Omental fat pad (tissue), 3 donors: ENCODE measurements at regions not wholly inside any gene's neighbourhood (a gene's known extent, or its start where the extent isn't known, plus 50 kb on each side); places are given as distances from the start of the nearest gene placed in this dataset.

Source experiments
- ATAC-seq: fragments of 150-250 bp; one replicate; pipeline ENCODE4 v1.9.1; 2016; ENCODE audit warnings: mild to moderate bottlenecking, moderate library complexity; ENCODE audit not compliant: low FRiP score
- DNase-seq: peaks from one replicate; pipeline ENCODE4 v3.0.0-alpha.2; 2019; ENCODE audit warnings: low spot score
- TF ChIP-seq, protein P1 (sequence below), 3 donors: fragments of 450-650 bp; IDR thresholded peaks; one replicate each; pipeline ENCODE4 v1.5.1; 2016 to 2017; ENCODE audit warnings: antibody characterized with exemption in 3 of 3, mild to moderate bottlenecking in 3 of 3, moderate library complexity in 2 of 3

DNA sequence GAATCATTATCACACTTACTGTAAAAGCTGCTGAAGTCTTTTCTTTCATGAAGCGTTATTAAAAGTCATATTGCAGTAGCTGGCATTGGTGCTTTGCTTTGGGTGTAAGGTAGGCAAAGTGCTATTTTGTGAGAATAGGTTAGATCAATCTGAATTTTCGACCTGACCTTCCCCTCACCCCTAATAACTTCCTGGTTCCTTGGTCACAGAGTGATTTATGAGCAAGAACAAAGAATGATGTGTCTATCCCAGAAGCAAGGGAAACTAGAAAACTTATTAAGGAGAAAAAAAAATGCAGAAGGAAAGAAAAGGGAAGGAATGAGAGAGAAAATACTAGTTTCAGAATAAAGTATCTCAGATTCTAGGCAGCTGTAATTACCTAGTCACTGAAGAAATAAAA lies 163.1 kb upstream of the MEIS1 start:
- TF ChIP-seq, protein P1, sequence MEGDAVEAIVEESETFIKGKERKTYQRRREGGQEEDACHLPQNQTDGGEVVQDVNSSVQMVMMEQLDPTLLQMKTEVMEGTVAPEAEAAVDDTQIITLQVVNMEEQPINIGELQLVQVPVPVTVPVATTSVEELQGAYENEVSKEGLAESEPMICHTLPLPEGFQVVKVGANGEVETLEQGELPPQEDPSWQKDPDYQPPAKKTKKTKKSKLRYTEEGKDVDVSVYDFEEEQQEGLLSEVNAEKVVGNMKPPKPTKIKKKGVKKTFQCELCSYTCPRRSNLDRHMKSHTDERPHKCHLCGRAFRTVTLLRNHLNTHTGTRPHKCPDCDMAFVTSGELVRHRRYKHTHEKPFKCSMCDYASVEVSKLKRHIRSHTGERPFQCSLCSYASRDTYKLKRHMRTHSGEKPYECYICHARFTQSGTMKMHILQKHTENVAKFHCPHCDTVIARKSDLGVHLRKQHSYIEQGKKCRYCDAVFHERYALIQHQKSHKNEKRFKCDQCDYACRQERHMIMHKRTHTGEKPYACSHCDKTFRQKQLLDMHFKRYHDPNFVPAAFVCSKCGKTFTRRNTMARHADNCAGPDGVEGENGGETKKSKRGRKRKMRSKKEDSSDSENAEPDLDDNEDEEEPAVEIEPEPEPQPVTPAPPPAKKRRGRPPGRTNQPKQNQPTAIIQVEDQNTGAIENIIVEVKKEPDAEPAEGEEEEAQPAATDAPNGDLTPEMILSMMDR (IDR thresholded peaks at IDR 0.05), result no peak
- ATAC-seq (no peak), DNase-seq (no peak)

GRCh38 chr2:66270247-66270646 lies 164.7 kb upstream of the MEIS1 start:
- no peak for DNase-seq
- TF ChIP-seq, protein P1 (IDR thresholded peaks at IDR 0.05), result no peak
- ATAC-seq, result no peak

DNA sequence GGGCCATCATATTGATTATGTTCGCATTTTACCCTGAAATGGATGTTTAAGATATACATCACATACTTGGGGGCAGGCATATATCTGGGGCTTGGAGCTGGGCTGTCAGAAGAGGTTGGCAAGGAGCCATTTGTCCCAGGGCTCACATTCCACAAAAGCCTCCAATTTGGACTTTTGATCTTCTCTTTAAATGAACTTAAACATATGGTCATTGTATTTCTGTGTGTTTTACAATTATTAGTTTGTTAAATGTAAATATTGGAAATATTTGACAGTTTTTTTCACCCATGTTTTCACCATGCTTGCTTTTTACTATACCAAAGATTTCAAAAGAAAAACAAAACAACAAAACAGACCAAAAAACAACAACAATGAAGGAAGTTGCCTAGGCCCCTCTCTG lies 165.8 kb upstream of the MEIS1 start:
- DNase-seq (no peak), ATAC-seq (no peak)
- TF ChIP-seq, protein P1 (IDR thresholded peaks at IDR 0.05), result no peak

DNA sequence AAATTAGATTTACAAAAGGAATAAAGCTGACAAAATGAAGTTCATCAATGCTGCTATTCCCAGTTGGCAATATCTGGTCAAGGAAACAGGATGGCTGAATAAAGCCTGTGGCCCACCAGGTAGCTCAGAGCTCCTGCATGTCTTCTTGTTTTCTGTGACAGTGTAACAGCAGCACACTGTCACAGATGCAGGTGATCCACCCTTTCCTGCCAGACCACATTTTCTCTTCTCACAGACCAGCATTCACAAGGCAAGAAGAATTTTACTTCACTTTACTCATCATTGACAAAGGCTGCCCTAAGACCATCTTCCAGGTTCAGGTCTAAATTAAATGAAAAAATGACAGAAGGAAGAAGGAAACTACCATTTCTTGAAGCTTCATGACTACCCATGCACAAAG lies 166.2 kb upstream of the MEIS1 start:
- ATAC-seq, result no peak
- DNase-seq, result no peak
- TF ChIP-seq, protein P1 (IDR thresholded peaks at IDR 0.05), result no peak

DNA sequence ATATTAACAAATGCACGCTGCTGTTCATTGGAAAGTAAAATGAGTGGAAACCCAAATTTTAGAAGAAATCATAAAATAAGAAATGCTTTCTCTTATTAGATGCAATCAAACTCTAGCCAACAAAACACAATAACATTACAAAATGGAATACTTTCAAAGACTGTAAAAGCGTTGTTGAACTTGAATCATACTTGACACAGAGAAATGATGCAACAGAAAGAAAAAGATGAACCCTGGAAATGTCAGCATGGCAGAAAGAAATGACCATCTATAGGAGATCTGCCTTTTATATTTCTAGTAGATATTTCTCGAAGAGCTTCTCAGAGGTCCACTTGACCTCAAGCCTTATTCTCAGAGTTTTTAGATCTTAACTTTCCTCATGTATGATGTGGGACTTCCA lies 170.6 kb upstream of the MEIS1 start:
- DNase-seq, result no peak
- ATAC-seq, result no peak
- TF ChIP-seq, protein P1 (IDR thresholded peaks at IDR 0.05), result no peak

DNA sequence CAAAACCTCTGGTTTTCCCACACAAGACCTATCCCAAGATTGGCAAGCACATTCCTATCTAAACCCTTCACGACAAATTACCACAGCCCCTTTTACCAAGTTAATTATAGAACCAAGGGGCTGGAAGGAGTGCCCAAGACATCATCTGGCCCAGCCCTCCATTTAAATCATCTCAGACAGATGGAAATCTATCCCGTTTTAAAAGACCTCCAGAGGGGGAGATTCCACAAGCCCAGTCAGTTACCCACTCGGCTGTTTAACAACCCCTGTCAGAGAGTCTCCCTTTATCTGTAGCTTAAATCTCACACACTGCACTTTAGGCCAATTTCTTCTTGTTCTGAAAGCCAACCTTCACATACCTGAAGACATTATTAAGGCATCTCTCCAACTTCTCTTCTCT lies 179.1 kb upstream of the MEIS1 start:
- TF ChIP-seq, protein P1 (IDR thresholded peaks at IDR 0.05), result no peak
- DNase-seq (no peak), ATAC-seq (no peak)

- no peak for ATAC-seq
- DNase-seq, result no peak
- TF ChIP-seq, protein P1 (IDR thresholded peaks at IDR 0.05), result no peak
These were observed 179.8 kb upstream of the MEIS1 start for GRCh38 chr2:66255136-66255535.
